WTC11 (cell line): ENCODE measurements at regions not wholly inside any gene's neighbourhood (a gene's known extent, or its start where the extent isn't known, plus 50 kb on each side); places are given as distances from the start of the nearest gene placed in this dataset.

ENCODE experiments used
- ATAC-seq: fragments of 200-7000 bp; cut with Tn5 transposase; 2 replicates; pipeline ENCODE4 v1.10.0; 2021; ENCODE audit warnings: mild to moderate bottlenecking, moderate library complexity
- CTCF ChIA-PET: fragments of 300-600 bp; sonication (Branson Sonifier 250); formaldehyde crosslinking; loops from one replicate; lab custom pipeline; 2021; ENCODE audit warnings: antibody characterized with exemption; lab: Charles Lee
- POLR2A ChIA-PET: fragments of 350-600 bp; sonication (Branson Sonifier 250); formaldehyde crosslinking; loops from one replicate; lab custom pipeline; 2021; ENCODE audit warnings: antibody characterized with exemption; lab: Charles Lee
- DNase-seq: peaks from one replicate; pipeline ENCODE4 v3.0.0; 2021; ENCODE audit warnings: low spot score
- H3K27ac Mint-ChIP-seq: 2 replicates; pipeline ENCODE4 v1.8.0; 2021; ENCODE audit warnings: mixed read lengths
- H3K27me3 Mint-ChIP-seq: 2 replicates; pipeline ENCODE4 v1.8.0; 2021; ENCODE audit warnings: low read depth, mild to moderate bottlenecking, moderate library complexity, mixed read lengths
- H3K36me3 Mint-ChIP-seq: 2 replicates; pipeline ENCODE4 v1.8.0; 2021; ENCODE audit warnings: mixed read lengths
- H3K4me1 Mint-ChIP-seq: 2 replicates; pipeline ENCODE4 v1.8.0; 2022; ENCODE audit warnings: mixed read lengths
- H3K4me3 Mint-ChIP-seq: 2 replicates; pipeline ENCODE4 v1.8.0; 2021; ENCODE audit warnings: mild to moderate bottlenecking, moderate library complexity, mixed read lengths
- H3K9me3 Mint-ChIP-seq: 2 replicates; pipeline ENCODE4 v1.8.0; 2021; ENCODE audit warnings: mixed read lengths
- E2F4 ChIP-seq: sonication (generic); formaldehyde crosslinking; IDR thresholded peaks from 2 replicates; pipeline ENCODE4 v1.8.1; 2022; ENCODE audit warnings: low read depth, mild to moderate bottlenecking, moderate library complexity, missing genetic modification reagents, borderline replicate concordance
- EMX1 ChIP-seq: fragments of 250-450 bp; sonication (Bioruptor Pico); IDR thresholded peaks from 2 replicates; pipeline ENCODE4 v1.8.0; 2021; ENCODE audit warnings: mild to moderate bottlenecking
- FOXJ3 ChIP-seq: sonication (generic); formaldehyde crosslinking; IDR thresholded peaks from 2 replicates; pipeline ENCODE4 v1.9.0; 2021; ENCODE audit warnings: missing genetic modification reagents, mild to moderate bottlenecking, borderline replicate concordance
- FOXK1 ChIP-seq: sonication (generic); formaldehyde crosslinking; IDR thresholded peaks from 2 replicates; pipeline ENCODE4 v1.8.0; 2022; ENCODE audit warnings: mild to moderate bottlenecking, moderate library complexity, missing genetic modification reagents
- FOXP4 ChIP-seq: sonication (generic); formaldehyde crosslinking; IDR thresholded peaks from 2 replicates; pipeline ENCODE4 v1.8.0; 2022; ENCODE audit warnings: mild to moderate bottlenecking, missing genetic modification reagents
- IRF1 ChIP-seq: sonication (generic); formaldehyde crosslinking; IDR thresholded peaks from 2 replicates; pipeline ENCODE4 v1.8.0; 2023; ENCODE audit warnings: missing genetic modification reagents
- JUN ChIP-seq: sonication (generic); formaldehyde crosslinking; IDR thresholded peaks from 2 replicates; pipeline ENCODE4 v1.8.0; 2023; ENCODE audit warnings: mild to moderate bottlenecking, missing genetic modification reagents
- MAX ChIP-seq: sonication (generic); formaldehyde crosslinking; IDR thresholded peaks from 2 replicates; pipeline ENCODE4 v1.8.0; 2022; ENCODE audit warnings: mild to moderate bottlenecking, missing genetic modification reagents
- NFATC4 ChIP-seq: fragments of 250-450 bp; sonication (Bioruptor Pico); IDR thresholded peaks from 2 replicates; pipeline ENCODE4 v1.9.0; 2021; ENCODE audit warnings: mild to moderate bottlenecking
- PREB ChIP-seq: sonication (generic); formaldehyde crosslinking; IDR thresholded peaks from 2 replicates; pipeline ENCODE4 v1.8.1; 2022; ENCODE audit warnings: mild to moderate bottlenecking, missing genetic modification reagents, moderate library complexity, borderline replicate concordance
- SP1 ChIP-seq: sonication (generic); formaldehyde crosslinking; conservative IDR thresholded peaks from 2 replicates; pipeline ENCODE4 v1.8.1; 2022; ENCODE audit warnings: missing genetic modification reagents
- TCF7 ChIP-seq: sonication (generic); formaldehyde crosslinking; IDR thresholded peaks from 2 replicates; pipeline ENCODE4 v1.8.0; 2022; ENCODE audit warnings: mild to moderate bottlenecking, low read depth, missing genetic modification reagents, moderate library complexity
- USF1 ChIP-seq: sonication (generic); formaldehyde crosslinking; IDR thresholded peaks from 2 replicates; pipeline ENCODE4 v1.8.0; 2022; ENCODE audit warnings: mild to moderate bottlenecking, missing genetic modification reagents
- ZBTB21 ChIP-seq: sonication (generic); formaldehyde crosslinking; IDR thresholded peaks from 2 replicates; pipeline ENCODE4 v1.8.1; 2023; ENCODE audit warnings: mild to moderate bottlenecking, missing genetic modification reagents, borderline replicate concordance
- ZBTB43 ChIP-seq: sonication (generic); formaldehyde crosslinking; IDR thresholded peaks from 2 replicates; pipeline ENCODE4 v1.8.1; 2023; ENCODE audit warnings: mild to moderate bottlenecking, missing genetic modification reagents
- ZNF263 ChIP-seq: sonication (generic); formaldehyde crosslinking; IDR thresholded peaks from 2 replicates; pipeline ENCODE4 v1.8.1; 2022; ENCODE audit warnings: low read depth, mild to moderate bottlenecking, moderate library complexity, missing genetic modification reagents
- ZNF532 ChIP-seq: fragments of 250-450 bp; sonication (Bioruptor Pico); IDR thresholded peaks from 2 replicates; pipeline ENCODE4 v1.9.0; 2021; ENCODE audit warnings: mild to moderate bottlenecking, borderline replicate concordance
- ZNF671 ChIP-seq: fragments of 250-450 bp; sonication (Bioruptor Pico); IDR thresholded peaks from 2 replicates; pipeline ENCODE4 v1.8.0; 2021; ENCODE audit warnings: mild to moderate bottlenecking

- Mint-ChIP-seq H3K4me1 (peaks cover 67% of the 10 kb centered on the region), H3K4me3 (no peak overlapping the region), H3K27ac (peak overlapping the region; percentile 93)
- TF ChIP-seq FOXK1 (CRISPR knock-in tag) (0 out of 2 replicates have a peak, but pooled peaks have one; percentile 36), MAX (peak; percentile 28; the same call in 1 of the 2 replicates), EMX1 (CRISPR knock-in tag) (no peak), PREB (CRISPR knock-in tag) (no peak), FOXP4 (peak; percentile 82; the same call in 1 of the 2 replicates), ZBTB21 (CRISPR knock-in tag) (peak; percentile 56; the same call in 1 of the 2 replicates), ZBTB43 (CRISPR knock-in tag) (peak; percentile 54; the same call in 1 of the 2 replicates)
- TF ChIP-seq, all 79 proteins: peak for 5
- DNase-seq (no peak), ATAC-seq (peak; percentile 68)
- ChIA-PET CTCF (interaction anchor here (0.6 to 3.4 kb wide), 11 partner anchors 9 to 944 kb away, joined by 3 to 20 read pairs (median 5); no protein-coding TSS in a partner anchor), POLR2A (interaction anchor here (0.6 kb wide), 2 partner anchors 30 to 183 kb away, joined by 3 read pairs; no protein-coding TSS in a partner anchor)
- Mint-ChIP-seq H3K9me3 (no peaks in the 10 kb centered on the region), H3K27me3 (no peaks in the 10 kb centered on the region), H3K36me3 (no peaks in the 10 kb centered on the region)
These were observed 89.5 kb upstream of the IQSEC1 start for GRCh38 chr3:13162549-13163320.

GRCh38 chr3:13161771-13162535 is 88.7 kb upstream of the IQSEC1 start:
- Mint-ChIP-seq H3K9me3 (peaks cover 4% of the 10 kb centered on the region; the same call in 1 of the 2 replicates), H3K4me1 (peaks cover 68% of the 10 kb centered on the region), H3K27me3 (no peaks in the 10 kb centered on the region), H3K27ac (peak overlapping the region; percentile 93), H3K36me3 (0 out of 2 replicates have a peak, but pooled peaks cover 4% of the 10 kb centered on the region), H3K4me3 (no peak overlapping the region)
- ChIA-PET CTCF (interaction anchor here (0.9 to 3.4 kb wide), 9 partner anchors 10 to 299 kb away, joined by 3 to 20 read pairs (median 5); no protein-coding TSS in a partner anchor), POLR2A (no interaction called here)
- DNase-seq (no peak), ATAC-seq (peak; percentile 28)
- TF ChIP-seq E2F4 (CRISPR knock-in tag) (no peak), ZNF532 (CRISPR knock-in tag) (no peak), TCF7 (no peak), JUN (CRISPR knock-in tag) (no peak), ZNF671 (CRISPR knock-in tag) (no peak), NFATC4 (CRISPR knock-in tag) (no peak), USF1 (no peak), SP1 (CRISPR knock-in tag) (no peak), FOXJ3 (CRISPR knock-in tag) (no peak), IRF1 (CRISPR knock-in tag) (no peak), ZNF263 (CRISPR knock-in tag) (no peak)
